Nephron (organoid): ENCODE measurements at regions not wholly inside any gene's neighbourhood (a gene's known extent, or its start where the extent isn't known, plus 50 kb on each side); places are given as distances from the start of the nearest gene placed in this dataset.

ENCODE experiments used
- H3K27ac Mint-ChIP-seq, 3 experiments: 2 replicates each; pipeline ENCODE4 v1.8.0; 2020; ENCODE audit warnings: mixed read lengths in 3 of 3, mild to moderate bottlenecking in 2 of 3, moderate library complexity in 1 of 3
- H3K27me3 Mint-ChIP-seq: 2 replicates; pipeline ENCODE4 v1.8.0; 2021; ENCODE audit warnings: low read depth, mild to moderate bottlenecking, moderate library complexity, mixed read lengths
- H3K36me3 Mint-ChIP-seq: 2 replicates; pipeline ENCODE4 v1.8.0; 2020; ENCODE audit warnings: low read depth, mixed read lengths
- H3K4me1 Mint-ChIP-seq: 2 replicates; pipeline ENCODE4 v1.8.0; 2020; ENCODE audit warnings: mixed read lengths
- H3K4me3 Mint-ChIP-seq, 3 experiments: 2 replicates each; pipeline ENCODE4 v1.8.0; 2020; ENCODE audit warnings: mild to moderate bottlenecking in 3 of 3, mixed read lengths in 3 of 3, moderate library complexity in 2 of 3
- H3K9me3 Mint-ChIP-seq: 2 replicates; pipeline ENCODE4 v1.8.0; 2020; ENCODE audit warnings: mixed read lengths
- CTCF ChIP-seq, 3 experiments: fragments of 200-600 bp; sonication (generic); IDR thresholded peaks; one replicate each; pipeline ENCODE4 v1.5.0; 2021; ENCODE audit warnings: antibody characterized with exemption in 3 of 3; ENCODE audit not compliant: unreplicated experiment in 3 of 3

- H3K4me3 Mint-ChIP-seq: no peak overlapping the region
- H3K27me3 Mint-ChIP-seq: no peaks in the 10 kb centered on the region
- H3K36me3 Mint-ChIP-seq: no peaks in the 10 kb centered on the region
- no peak overlapping the region for H3K27ac Mint-ChIP-seq
- no peaks in the 10 kb centered on the region for H3K9me3 Mint-ChIP-seq
- no peak for TF ChIP-seq CTCF (IDR thresholded peaks at IDR 0.05; ENCODE audit: unreplicated experiment in 3 of 3)
- H3K4me1 Mint-ChIP-seq: no peaks in the 10 kb centered on the region
Measured at GRCh38 chr3:19808834-19809233, 125.2 kb downstream of the EFHB start.

GRCh38 chr3:19799887-19800286, 134.1 kb downstream of the EFHB start:
- TF ChIP-seq CTCF (IDR thresholded peaks at IDR 0.05; ENCODE audit: unreplicated experiment in 3 of 3): no peak
- no peak overlapping the region for H3K4me3 Mint-ChIP-seq
- H3K27me3 Mint-ChIP-seq: no peaks in the 10 kb centered on the region
- H3K36me3 Mint-ChIP-seq: no peaks in the 10 kb centered on the region
- H3K9me3 Mint-ChIP-seq: peaks cover 20% of the 10 kb centered on the region
- no peak overlapping the region for H3K27ac Mint-ChIP-seq
- no peaks in the 10 kb centered on the region for H3K4me1 Mint-ChIP-seq

- Mint-ChIP-seq H3K27ac (no peak overlapping the region), H3K4me3 (no peak overlapping the region), H3K9me3 (peaks cover 20% of the 10 kb centered on the region), H3K4me1 (no peaks in the 10 kb centered on the region), H3K36me3 (no peaks in the 10 kb centered on the region), H3K27me3 (no peaks in the 10 kb centered on the region)
- no peak for TF ChIP-seq CTCF (IDR thresholded peaks at IDR 0.05; ENCODE audit: unreplicated experiment in 3 of 3)
Measured at GRCh38 chr3:19799115-19799514, 134.9 kb downstream of the EFHB start.

GRCh38 chr3:19798324-19798723, 135.7 kb downstream of the EFHB start:
- no peak overlapping the region for H3K4me3 Mint-ChIP-seq
- H3K9me3 Mint-ChIP-seq: peaks cover 20% of the 10 kb centered on the region
- no peaks in the 10 kb centered on the region for H3K27me3 Mint-ChIP-seq
- no peak overlapping the region for H3K27ac Mint-ChIP-seq
- no peak for TF ChIP-seq CTCF (IDR thresholded peaks at IDR 0.05; ENCODE audit: unreplicated experiment in 3 of 3)
- H3K36me3 Mint-ChIP-seq: no peaks in the 10 kb centered on the region
- H3K4me1 Mint-ChIP-seq: no peaks in the 10 kb centered on the region

GRCh38 chr3:19792388-19792787, 141.6 kb downstream of the EFHB start:
- peaks cover 3% of the 10 kb centered on the region for H3K27me3 Mint-ChIP-seq
- H3K36me3 Mint-ChIP-seq: no peaks in the 10 kb centered on the region
- no peak for TF ChIP-seq CTCF (IDR thresholded peaks at IDR 0.05; ENCODE audit: unreplicated experiment in 3 of 3)
- no peaks in the 10 kb centered on the region for H3K9me3 Mint-ChIP-seq
- H3K4me1 Mint-ChIP-seq: no peaks in the 10 kb centered on the region
- H3K27ac Mint-ChIP-seq: no peak overlapping the region
- H3K4me3 Mint-ChIP-seq: no peak overlapping the region

- no peak for TF ChIP-seq CTCF (IDR thresholded peaks at IDR 0.05; ENCODE audit: unreplicated experiment in 3 of 3)
- Mint-ChIP-seq H3K9me3 (no peaks in the 10 kb centered on the region), H3K27ac (no peak overlapping the region), H3K27me3 (no peaks in the 10 kb centered on the region), H3K4me3 (no peak overlapping the region), H3K4me1 (no peaks in the 10 kb centered on the region), H3K36me3 (no peaks in the 10 kb centered on the region)
Measured at GRCh38 chr3:19775765-19776164, 158.3 kb downstream of the EFHB start.
